Fibroblast of lung (primary cell): ENCODE measurements at regions not wholly inside any gene's neighbourhood (a gene's known extent, or its start where the extent isn't known, plus 50 kb on each side); places are given as distances from the start of the nearest gene placed in this dataset.

Experiments
- DNase-seq, 2 donors: peaks; one replicate each; pipeline versions ENCODE4 v3.0.0 to v3.0.0-alpha.2; 2010; ENCODE audit warnings: low read depth in 2 of 2
- H2AFZ ChIP-seq: 2 replicates; pipeline ENCODE4 v1.5.1; 2012; ENCODE audit warnings: low read length, control low read depth, inconsistent platforms
- H3K27ac ChIP-seq: 2 replicates; pipeline ENCODE4 v1.5.1; 2011; ENCODE audit warnings: low read length, control low read depth; ENCODE audit not compliant: insufficient read depth
- H3K27me3 ChIP-seq: 2 replicates; pipeline ENCODE4 v1.5.1; 2011; ENCODE audit warnings: mild to moderate bottlenecking, low read length; ENCODE audit not compliant: control insufficient read depth, insufficient read depth
- H3K36me3 ChIP-seq: 2 replicates; pipeline ENCODE4 v1.5.1; 2011; ENCODE audit warnings: low read length; ENCODE audit not compliant: control insufficient read depth, insufficient read depth
- H3K4me1 ChIP-seq: 2 replicates; pipeline ENCODE4 v1.5.1; 2011; ENCODE audit warnings: low read length; ENCODE audit not compliant: control insufficient read depth, insufficient read depth; ENCODE audit errors: extremely low read depth
- H3K4me2 ChIP-seq: 2 replicates; pipeline ENCODE4 v1.5.1; 2011; ENCODE audit warnings: low read length, control low read depth; ENCODE audit not compliant: insufficient read depth; ENCODE audit errors: extremely low read depth
- H3K4me3 ChIP-seq, 4 experiments: fragments of 200-600 bp in 1 of 4; sonication (generic) in 1 of 4; replicated peaks in 1 of 4; 2 replicates each; pipeline ENCODE4 v1.5.1; 2011 to 2016; ENCODE audit warnings: low read length in 4 of 4, low read depth in 3 of 4, mild to moderate bottlenecking in 3 of 4, control low read depth in 2 of 4, inconsistent platforms in 1 of 4, mixed read lengths in 1 of 4; ENCODE audit not compliant: insufficient read depth in 1 of 4; ENCODE audit errors: control extremely low read depth in 1 of 4
- H3K79me2 ChIP-seq: 2 replicates; pipeline ENCODE4 v1.5.1; 2012; ENCODE audit warnings: mild to moderate bottlenecking, low read length, inconsistent platforms; ENCODE audit not compliant: control insufficient read depth, insufficient read depth
- H3K9ac ChIP-seq: 2 replicates; pipeline ENCODE4 v1.5.1; 2011; ENCODE audit warnings: mild to moderate bottlenecking, low read length, control low read depth; ENCODE audit not compliant: insufficient read depth
- H3K9me3 ChIP-seq: 2 replicates; pipeline ENCODE4 v1.5.1; 2012; ENCODE audit warnings: low read depth, low read length; ENCODE audit not compliant: control insufficient read depth, insufficient read depth
- H4K20me1 ChIP-seq: 2 replicates; pipeline ENCODE4 v1.5.1; 2011; ENCODE audit warnings: low read length; ENCODE audit not compliant: control insufficient read depth, insufficient read depth; ENCODE audit errors: extremely low read depth
- EZH2 ChIP-seq: IDR thresholded peaks from 2 replicates; pipeline ENCODE4 v1.5.1; 2012; ENCODE audit warnings: low read length, control low read depth, mild to moderate bottlenecking; ENCODE audit errors: missing control alignments
- TF ChIP-seq, protein P1 (sequence below), 2 donors: IDR thresholded peaks in 1 of 2; conservative IDR thresholded peaks in 1 of 2; 1 replicate in 1 of 2; 2 replicates in 1 of 2; pipeline ENCODE4 v1.5.1; 2011 to 2012; ENCODE audit warnings: low read length in 2 of 2, control low read depth in 1 of 2, inconsistent platforms in 1 of 2, low read depth in 1 of 2, mild to moderate bottlenecking in 1 of 2

DNA sequence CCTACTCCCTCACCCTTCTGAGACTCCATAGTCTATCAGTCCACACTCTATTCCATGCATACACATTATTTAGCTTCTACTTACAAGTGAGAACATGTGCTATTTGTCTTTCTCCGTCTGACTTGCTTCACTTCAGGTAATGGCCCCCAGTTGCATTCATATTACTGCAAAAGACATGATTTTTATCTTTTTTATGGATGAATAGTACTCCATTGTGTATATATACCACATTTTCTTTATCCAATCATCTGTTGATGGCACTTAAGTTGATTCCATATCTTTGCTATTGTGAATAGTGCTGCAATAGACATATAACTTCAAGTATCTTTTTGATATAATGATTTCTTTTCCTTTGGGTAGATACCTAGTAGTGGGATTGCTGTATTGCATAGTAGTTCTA, 171.8 kb downstream of the DACT1 start:
- H3K27ac ChIP-seq: no peak overlapping the region
- no peaks in the 10 kb centered on the region for H4K20me1 ChIP-seq
- H3K36me3 ChIP-seq: no peaks in the 10 kb centered on the region
- H3K9ac ChIP-seq: no peak overlapping the region
- no peaks in the 10 kb centered on the region for H3K9me3 ChIP-seq
- TF ChIP-seq, protein P1, sequence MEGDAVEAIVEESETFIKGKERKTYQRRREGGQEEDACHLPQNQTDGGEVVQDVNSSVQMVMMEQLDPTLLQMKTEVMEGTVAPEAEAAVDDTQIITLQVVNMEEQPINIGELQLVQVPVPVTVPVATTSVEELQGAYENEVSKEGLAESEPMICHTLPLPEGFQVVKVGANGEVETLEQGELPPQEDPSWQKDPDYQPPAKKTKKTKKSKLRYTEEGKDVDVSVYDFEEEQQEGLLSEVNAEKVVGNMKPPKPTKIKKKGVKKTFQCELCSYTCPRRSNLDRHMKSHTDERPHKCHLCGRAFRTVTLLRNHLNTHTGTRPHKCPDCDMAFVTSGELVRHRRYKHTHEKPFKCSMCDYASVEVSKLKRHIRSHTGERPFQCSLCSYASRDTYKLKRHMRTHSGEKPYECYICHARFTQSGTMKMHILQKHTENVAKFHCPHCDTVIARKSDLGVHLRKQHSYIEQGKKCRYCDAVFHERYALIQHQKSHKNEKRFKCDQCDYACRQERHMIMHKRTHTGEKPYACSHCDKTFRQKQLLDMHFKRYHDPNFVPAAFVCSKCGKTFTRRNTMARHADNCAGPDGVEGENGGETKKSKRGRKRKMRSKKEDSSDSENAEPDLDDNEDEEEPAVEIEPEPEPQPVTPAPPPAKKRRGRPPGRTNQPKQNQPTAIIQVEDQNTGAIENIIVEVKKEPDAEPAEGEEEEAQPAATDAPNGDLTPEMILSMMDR (conservative IDR thresholded peaks at IDR 0.05 in 1 of 2, IDR thresholded peaks at IDR 0.05 in 1 of 2; ENCODE audit: low read depth in 1 of 2, low read length in 2 of 2): no peak
- no peak for TF ChIP-seq EZH2
- no peak overlapping the region for H3K4me3 ChIP-seq
- no peaks in the 10 kb centered on the region for H3K79me2 ChIP-seq
- no peaks in the 10 kb centered on the region for H3K27me3 ChIP-seq
- no peak overlapping the region for H3K4me2 ChIP-seq
- H2AFZ ChIP-seq: no peak overlapping the region
- no peaks in the 10 kb centered on the region for H3K4me1 ChIP-seq
- DNase-seq: no peak

DNA sequence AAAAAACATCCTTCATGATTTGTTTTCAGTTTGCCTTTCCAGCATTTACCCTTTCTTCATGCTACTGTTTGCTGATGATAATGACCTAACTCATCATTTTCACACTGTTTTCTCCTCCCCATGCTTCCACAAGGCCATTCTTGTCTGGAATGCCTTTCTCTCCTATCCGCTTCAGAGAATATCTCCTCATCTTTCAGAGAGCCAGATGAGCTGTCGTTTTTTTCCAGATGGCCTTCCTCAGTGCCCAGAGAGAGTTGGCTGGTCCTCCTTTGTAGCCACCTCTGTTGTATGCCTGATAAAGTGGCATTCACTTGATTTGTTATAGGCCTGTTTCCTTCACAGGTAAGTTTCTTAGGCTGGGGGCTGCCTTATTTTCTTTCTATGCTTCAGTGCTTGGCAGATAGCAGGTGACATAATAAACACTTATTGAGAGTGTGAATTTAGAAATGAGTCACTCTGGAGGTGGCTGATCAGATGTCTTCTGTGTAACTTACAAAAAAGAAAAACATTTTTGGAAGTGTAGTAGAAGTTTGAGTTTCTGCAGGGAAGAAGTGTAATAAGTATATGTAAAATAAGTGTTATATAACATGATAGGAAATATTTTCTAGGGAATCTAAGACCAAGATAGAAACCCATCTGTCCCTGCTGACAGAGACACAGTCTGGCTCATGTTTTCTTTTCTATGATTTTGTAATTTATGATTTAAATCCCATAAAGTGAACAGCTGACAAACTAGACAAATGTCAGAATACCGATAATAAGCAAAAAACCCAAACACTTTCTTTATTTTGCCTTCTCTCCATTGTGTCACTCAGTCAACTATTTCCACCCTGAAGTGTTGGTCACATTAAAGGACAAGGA, 174.5 kb downstream of the DACT1 start:
- Histone ChIP-seq H2AFZ (no peak overlapping the region), H3K4me3 (no peak overlapping the region), H4K20me1 (no peaks in the 10 kb centered on the region), H3K36me3 (no peaks in the 10 kb centered on the region), H3K27me3 (no peaks in the 10 kb centered on the region), H3K4me2 (no peak overlapping the region), H3K9me3 (no peaks in the 10 kb centered on the region), H3K27ac (no peak overlapping the region), H3K79me2 (no peaks in the 10 kb centered on the region), H3K4me1 (peaks cover 7% of the 10 kb centered on the region), H3K9ac (no peak overlapping the region)
- TF ChIP-seq, protein P1 (conservative IDR thresholded peaks at IDR 0.05 in 1 of 2, IDR thresholded peaks at IDR 0.05 in 1 of 2; ENCODE audit: low read depth in 1 of 2, low read length in 2 of 2): no peak
- no peak for TF ChIP-seq EZH2
- no peak for DNase-seq

- H3K79me2 ChIP-seq: no peaks in the 10 kb centered on the region
- H3K4me2 ChIP-seq: no peak overlapping the region
- no peaks in the 10 kb centered on the region for H3K27me3 ChIP-seq
- H3K27ac ChIP-seq: no peak overlapping the region
- no peak overlapping the region for H3K9ac ChIP-seq
- H3K9me3 ChIP-seq: no peaks in the 10 kb centered on the region
- H3K4me1 ChIP-seq: peaks cover 10% of the 10 kb centered on the region
- no peak overlapping the region for H3K4me3 ChIP-seq
- H4K20me1 ChIP-seq: no peaks in the 10 kb centered on the region
- H2AFZ ChIP-seq: no peak overlapping the region
- H3K36me3 ChIP-seq: no peaks in the 10 kb centered on the region
- DNase-seq: no peak
- no peak for TF ChIP-seq EZH2
Measured at GRCh38 chr14:58813745-58814144, 176.0 kb downstream of the DACT1 start.
